KMS-11 (cell line): ENCODE measurements at regions not wholly inside any gene's neighbourhood (a gene's known extent, or its start where the extent isn't known, plus 50 kb on each side); places are given as distances from the start of the nearest gene placed in this dataset.

Source experiments
- H2AFZ ChIP-seq: fragments of 200-600 bp; sonication (generic); 2 replicates; pipeline ENCODE4 v1.6.1; 2016; ENCODE audit warnings: antibody characterized with exemption, mixed run types, low read depth
- H3K27ac ChIP-seq: fragments of 200-600 bp; sonication (generic); 2 replicates; pipeline ENCODE4 v1.6.1; 2016; ENCODE audit warnings: mild to moderate bottlenecking, mixed run types
- H3K27me3 ChIP-seq: fragments of 200-600 bp; sonication (generic); 2 replicates; pipeline ENCODE4 v1.6.1; 2017; ENCODE audit warnings: mild to moderate bottlenecking, low read depth, mixed run types, moderate library complexity; ENCODE audit not compliant: insufficient read depth
- H3K36me3 ChIP-seq: fragments of 200-600 bp; sonication (generic); 2 replicates; pipeline ENCODE4 v1.6.1; 2017; ENCODE audit warnings: mild to moderate bottlenecking, mixed run types; ENCODE audit not compliant: insufficient read depth
- H3K4me1 ChIP-seq: fragments of 200-600 bp; sonication (generic); 2 replicates; pipeline ENCODE4 v1.6.1; 2016; ENCODE audit warnings: mild to moderate bottlenecking, low read depth, mixed run types; ENCODE audit not compliant: poor library complexity, severe bottlenecking
- H3K4me2 ChIP-seq: fragments of 200-600 bp; sonication (generic); 2 replicates; pipeline ENCODE4 v1.7.0; 2016; ENCODE audit warnings: mild to moderate bottlenecking, mixed run types
- H3K4me3 ChIP-seq: fragments of 200-600 bp; sonication (generic); IDR thresholded peaks from 2 replicates; pipeline ENCODE4 v1.6.1; 2017; ENCODE audit warnings: low read depth, low read length, mixed read lengths; ENCODE audit not compliant: insufficient read depth
- H3K79me2 ChIP-seq: fragments of 200-600 bp; sonication (generic); 2 replicates; pipeline ENCODE4 v1.6.1; 2016; ENCODE audit warnings: low read depth, mixed run types; ENCODE audit not compliant: insufficient read depth
- H3K9ac ChIP-seq: fragments of 200-600 bp; sonication (generic); 2 replicates; pipeline ENCODE4 v1.6.1; 2016; ENCODE audit warnings: mild to moderate bottlenecking, mixed run types
- H4K20me1 ChIP-seq: fragments of 200-600 bp; sonication (generic); 2 replicates; pipeline ENCODE4 v1.6.1; 2016; ENCODE audit warnings: mild to moderate bottlenecking, mixed run types; ENCODE audit not compliant: insufficient read depth
- CTCF ChIP-seq: fragments of 200-600 bp; sonication (generic); conservative IDR thresholded peaks from 2 replicates; pipeline ENCODE4 v1.6.1; 2017; ENCODE audit warnings: low read depth, mild to moderate bottlenecking, antibody characterized with exemption, low read length, moderate library complexity, mixed read lengths

GRCh38 chr10:43702213-43702935 lies 53.7 kb upstream of the ZNF32 start:
- H4K20me1 ChIP-seq, result no peaks in the 10 kb centered on the region
- no peak overlapping the region for H2AFZ ChIP-seq
- TF ChIP-seq CTCF, result no peak
- H3K79me2 ChIP-seq, result no peaks in the 10 kb centered on the region
- no peaks in the 10 kb centered on the region for H3K4me1 ChIP-seq
- H3K9ac ChIP-seq, result no peak overlapping the region
- no peaks in the 10 kb centered on the region for H3K27me3 ChIP-seq
- no peak overlapping the region for H3K4me3 ChIP-seq
- H3K27ac ChIP-seq, result no peak overlapping the region
- no peaks in the 10 kb centered on the region for H3K36me3 ChIP-seq
- H3K4me2 ChIP-seq, result no peak overlapping the region

GRCh38 chr10:43701295-43701694 lies 52.6 kb upstream of the ZNF32 start:
- Histone ChIP-seq H3K79me2 (no peaks in the 10 kb centered on the region), H3K9ac (no peak overlapping the region), H3K36me3 (no peaks in the 10 kb centered on the region), H3K4me2 (no peak overlapping the region), H4K20me1 (no peaks in the 10 kb centered on the region), H3K27me3 (no peaks in the 10 kb centered on the region), H2AFZ (no peak overlapping the region), H3K4me1 (no peaks in the 10 kb centered on the region), H3K27ac (no peak overlapping the region), H3K4me3 (no peak overlapping the region)
- TF ChIP-seq CTCF, result no peak

DNA sequence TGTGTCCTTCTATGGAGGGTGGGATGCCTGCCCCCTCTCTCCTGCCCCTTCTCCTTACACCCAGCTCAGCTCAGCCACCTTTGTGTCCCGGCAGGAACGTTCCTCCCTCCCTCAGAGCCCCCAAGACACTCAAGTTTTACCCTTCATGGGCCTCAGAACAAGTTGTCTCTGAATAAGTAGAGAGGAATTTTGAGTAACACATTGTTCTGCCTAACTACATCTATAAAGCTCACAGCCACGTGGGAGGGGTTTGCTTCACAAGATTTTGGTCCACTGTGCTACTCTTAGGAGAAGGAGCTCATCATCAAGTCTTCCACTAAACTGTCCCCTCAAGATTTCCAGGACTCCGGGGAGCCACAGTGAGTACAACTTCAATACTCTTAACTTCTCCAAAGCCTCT lies 51.6 kb upstream of the ZNF32 start:
- Histone ChIP-seq H3K9ac (no peak overlapping the region), H3K27ac (no peak overlapping the region), H4K20me1 (no peaks in the 10 kb centered on the region), H2AFZ (no peak overlapping the region), H3K4me1 (no peaks in the 10 kb centered on the region), H3K27me3 (no peaks in the 10 kb centered on the region), H3K79me2 (no peaks in the 10 kb centered on the region), H3K36me3 (no peaks in the 10 kb centered on the region), H3K4me2 (no peak overlapping the region), H3K4me3 (no peak overlapping the region)
- no peak for TF ChIP-seq CTCF

- Histone ChIP-seq H3K27ac (no peak overlapping the region), H3K9ac (no peak overlapping the region), H2AFZ (no peak overlapping the region), H3K4me1 (no peaks in the 10 kb centered on the region), H4K20me1 (no peaks in the 10 kb centered on the region), H3K36me3 (no peaks in the 10 kb centered on the region), H3K27me3 (no peaks in the 10 kb centered on the region), H3K4me2 (no peak overlapping the region), H3K4me3 (no peak overlapping the region), H3K79me2 (no peaks in the 10 kb centered on the region)
- TF ChIP-seq CTCF, result no peak
Measured at GRCh38 chr10:43699516-43699915, 50.8 kb upstream of the ZNF32 start.
